Fibroblast of villous mesenchyme (primary cell): ENCODE measurements at regions not wholly inside any gene's neighbourhood (a gene's known extent, or its start where the extent isn't known, plus 50 kb on each side); places are given as distances from the start of the nearest gene placed in this dataset.
A peak's percentile ranks its signal among the peaks of the same experiment; 100 is the strongest.

Experiments
- DNase-seq: peaks from one replicate; pipeline ENCODE4 v3.0.0-alpha.2; 2010; ENCODE audit warnings: low read depth
- H3K4me3 ChIP-seq: 2 replicates; pipeline ENCODE4 v1.5.1; 2011; ENCODE audit warnings: low read depth, mild to moderate bottlenecking, low read length
- TF ChIP-seq, protein P1 (sequence below): IDR thresholded peaks from 2 replicates; pipeline ENCODE4 v1.5.1; 2012; ENCODE audit warnings: low read depth, mild to moderate bottlenecking, low read length; ENCODE audit not compliant: insufficient read depth

DNA sequence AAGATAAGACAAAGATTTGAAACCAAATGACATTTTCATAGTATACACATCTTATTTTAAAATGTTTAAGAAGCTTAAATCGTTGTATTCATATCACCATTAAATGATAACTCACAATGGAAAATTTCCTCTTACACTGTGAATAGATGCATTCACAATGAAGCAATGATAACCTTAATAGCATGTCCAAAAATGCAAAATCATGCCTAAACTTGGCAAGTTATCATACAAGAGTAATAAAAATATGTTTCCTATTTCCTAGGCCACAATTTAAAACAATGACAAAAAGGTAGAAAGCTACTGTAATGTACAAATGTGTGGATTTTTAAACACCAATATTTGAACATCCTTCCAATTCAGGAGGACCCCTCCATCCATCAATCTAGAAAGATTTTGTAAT lies 157.4 kb upstream of the GULP1 start:
- TF ChIP-seq, protein P1, sequence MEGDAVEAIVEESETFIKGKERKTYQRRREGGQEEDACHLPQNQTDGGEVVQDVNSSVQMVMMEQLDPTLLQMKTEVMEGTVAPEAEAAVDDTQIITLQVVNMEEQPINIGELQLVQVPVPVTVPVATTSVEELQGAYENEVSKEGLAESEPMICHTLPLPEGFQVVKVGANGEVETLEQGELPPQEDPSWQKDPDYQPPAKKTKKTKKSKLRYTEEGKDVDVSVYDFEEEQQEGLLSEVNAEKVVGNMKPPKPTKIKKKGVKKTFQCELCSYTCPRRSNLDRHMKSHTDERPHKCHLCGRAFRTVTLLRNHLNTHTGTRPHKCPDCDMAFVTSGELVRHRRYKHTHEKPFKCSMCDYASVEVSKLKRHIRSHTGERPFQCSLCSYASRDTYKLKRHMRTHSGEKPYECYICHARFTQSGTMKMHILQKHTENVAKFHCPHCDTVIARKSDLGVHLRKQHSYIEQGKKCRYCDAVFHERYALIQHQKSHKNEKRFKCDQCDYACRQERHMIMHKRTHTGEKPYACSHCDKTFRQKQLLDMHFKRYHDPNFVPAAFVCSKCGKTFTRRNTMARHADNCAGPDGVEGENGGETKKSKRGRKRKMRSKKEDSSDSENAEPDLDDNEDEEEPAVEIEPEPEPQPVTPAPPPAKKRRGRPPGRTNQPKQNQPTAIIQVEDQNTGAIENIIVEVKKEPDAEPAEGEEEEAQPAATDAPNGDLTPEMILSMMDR: no peak
- DNase-seq: no peak
- no peak overlapping the region for H3K4me3 ChIP-seq

DNA sequence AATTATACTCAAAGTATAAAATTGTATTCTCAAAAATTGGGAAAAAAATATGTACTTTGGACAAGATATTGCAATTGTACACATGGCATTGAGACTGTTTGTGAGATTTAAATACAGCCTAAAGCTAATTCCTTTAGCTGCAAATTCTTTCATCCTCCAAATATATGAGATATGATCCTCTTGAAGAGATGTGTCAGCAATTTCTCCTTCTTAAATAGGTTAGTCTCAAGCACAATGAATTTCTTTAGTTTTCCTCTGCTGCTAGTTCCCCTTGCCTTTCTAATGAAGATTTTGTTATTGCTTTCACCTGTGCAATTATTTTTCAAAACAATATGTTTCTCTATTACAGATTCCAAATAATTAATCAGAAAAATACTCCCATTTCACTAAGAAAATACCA lies 153.4 kb upstream of the GULP1 start:
- TF ChIP-seq, protein P1: no peak
- H3K4me3 ChIP-seq: no peak overlapping the region

DNA sequence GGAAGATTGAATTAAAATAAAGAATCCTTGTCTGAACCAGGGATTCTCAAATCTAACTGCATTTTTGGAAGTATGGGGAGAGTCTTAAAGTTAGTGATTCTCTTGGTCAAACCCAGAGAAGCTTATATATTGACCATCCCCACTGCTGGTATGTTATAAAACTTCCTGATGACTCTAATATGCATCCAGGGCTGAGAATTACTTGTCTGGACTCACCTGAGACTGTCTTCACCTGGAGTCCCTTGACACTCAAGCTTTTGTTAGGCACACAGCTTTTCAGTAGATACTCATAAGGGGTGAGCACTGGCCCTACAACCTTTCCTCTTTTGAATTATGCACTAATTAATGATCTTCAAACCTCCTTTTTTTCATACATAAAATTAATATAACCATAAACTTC lies 149.6 kb upstream of the GULP1 start:
- TF ChIP-seq, protein P1: no peak
- H3K4me3 ChIP-seq: no peak overlapping the region
- DNase-seq: no peak

More for the DNA sequence above, 153.4 kb upstream of the GULP1 start:
- no peak for DNase-seq

DNA sequence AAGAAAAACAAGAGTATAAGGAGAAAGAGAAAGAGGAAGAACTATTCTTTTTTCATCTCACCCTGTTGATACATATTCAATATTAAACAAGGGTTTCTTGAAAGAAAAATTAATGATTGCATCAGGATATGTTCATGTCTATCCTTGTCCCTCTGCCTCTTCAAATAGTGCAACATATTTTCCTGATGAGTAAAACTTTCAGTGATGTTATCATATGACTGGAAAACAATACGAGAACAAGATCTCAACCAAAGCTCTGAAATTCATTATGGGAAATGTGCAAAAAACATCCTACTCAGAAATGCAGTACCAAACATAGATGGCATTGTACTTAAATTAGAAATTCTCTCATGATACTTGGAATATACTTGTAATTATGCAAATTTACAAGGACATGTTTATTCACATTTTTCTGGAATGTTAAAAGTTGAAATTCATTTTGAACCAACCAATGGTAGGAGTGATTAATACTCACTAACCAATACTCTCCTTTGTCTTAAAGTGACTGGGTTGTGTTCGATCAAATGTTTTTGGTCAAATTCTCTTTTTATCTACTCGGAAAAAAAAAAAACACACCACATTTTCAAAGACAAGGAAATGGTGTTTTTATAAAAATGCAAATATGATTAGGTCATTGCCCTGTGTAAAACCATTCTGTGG lies 148.9 kb upstream of the GULP1 start:
- TF ChIP-seq, protein P1: no peak
- no peak overlapping the region for H3K4me3 ChIP-seq
- DNase-seq: peak; percentile 45

DNA sequence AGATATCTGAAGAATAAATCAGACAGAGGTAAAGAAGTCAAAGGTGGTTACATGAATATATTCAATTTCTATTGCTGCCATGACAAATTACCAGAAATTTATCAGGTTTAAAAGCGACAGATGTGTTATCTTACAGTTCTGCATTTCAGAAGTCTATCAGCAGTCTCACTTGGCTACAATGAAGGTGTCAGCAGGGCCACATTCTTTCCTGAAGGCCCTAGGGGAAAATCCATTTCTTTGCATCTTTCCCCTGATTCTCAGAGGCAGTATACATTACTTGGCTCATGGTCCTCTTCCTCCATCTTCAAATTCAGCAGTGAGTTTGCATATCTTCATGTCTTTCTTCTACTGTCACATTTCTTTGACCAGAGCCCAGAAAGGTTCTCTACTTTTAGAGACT lies 145.8 kb upstream of the GULP1 start:
- no peak overlapping the region for H3K4me3 ChIP-seq
- TF ChIP-seq, protein P1: no peak
- DNase-seq: no peak

DNA sequence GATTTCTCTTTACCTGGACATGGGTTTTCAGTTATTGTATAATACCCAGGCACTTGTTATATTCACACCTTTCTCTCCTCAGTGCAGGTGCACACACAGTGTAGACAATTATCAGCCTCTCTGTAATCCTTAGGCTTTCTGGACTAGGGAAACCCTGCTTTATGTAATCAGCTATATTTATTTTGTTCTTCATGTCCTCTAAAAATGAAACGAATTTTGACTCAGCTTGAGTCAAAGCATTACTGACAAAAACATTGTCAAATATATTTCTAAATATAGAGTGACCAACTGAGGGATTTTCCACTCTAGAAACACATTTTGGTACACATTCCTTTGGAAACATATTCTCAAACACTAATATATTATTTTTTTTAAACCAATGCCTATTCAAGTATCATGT lies 144.8 kb upstream of the GULP1 start:
- no peak overlapping the region for H3K4me3 ChIP-seq
- TF ChIP-seq, protein P1: no peak
- no peak for DNase-seq

DNA sequence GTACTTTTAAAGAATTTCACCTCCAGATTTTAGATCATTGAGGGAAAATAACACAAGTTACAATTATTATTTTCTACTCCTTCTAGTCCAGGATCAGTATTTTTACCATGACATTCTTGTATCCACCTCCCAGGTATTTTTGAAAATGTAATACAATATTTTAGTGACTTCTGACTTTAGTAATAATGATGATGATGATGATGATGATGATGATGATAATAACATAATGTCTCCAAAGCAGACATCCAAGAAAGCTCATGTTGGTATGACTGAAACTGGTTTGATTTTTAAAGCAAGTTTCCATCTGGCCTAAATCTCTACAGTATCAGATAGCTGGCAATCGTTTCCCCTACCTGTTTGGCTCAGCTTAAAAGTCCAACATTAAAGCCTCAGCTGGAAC lies 140.0 kb upstream of the GULP1 start:
- TF ChIP-seq, protein P1: no peak
- DNase-seq: no peak
- no peak overlapping the region for H3K4me3 ChIP-seq
